ENCODE measurements at regions not wholly inside any gene's neighbourhood (a gene's known extent, or its start where the extent isn't known, plus 50 kb on each side); places are given as distances from the start of the nearest gene placed in this dataset.

GRCh38 chr6:76342611-76343160 is 270.2 kb upstream of the IMPG1 start:
- DNase-seq = no peak

- DNase-seq = no peak
These were observed 257.6 kb upstream of the IMPG1 start for GRCh38 chr6:76330031-76330430.

- no peak for DNase-seq
These were observed 254.4 kb upstream of the IMPG1 start for GRCh38 chr6:76326871-76327270.
